ENCODE measurements at regions not wholly inside any gene's neighbourhood (a gene's known extent, or its start where the extent isn't known, plus 50 kb on each side); places are given as distances from the start of the nearest gene placed in this dataset.

DNA sequence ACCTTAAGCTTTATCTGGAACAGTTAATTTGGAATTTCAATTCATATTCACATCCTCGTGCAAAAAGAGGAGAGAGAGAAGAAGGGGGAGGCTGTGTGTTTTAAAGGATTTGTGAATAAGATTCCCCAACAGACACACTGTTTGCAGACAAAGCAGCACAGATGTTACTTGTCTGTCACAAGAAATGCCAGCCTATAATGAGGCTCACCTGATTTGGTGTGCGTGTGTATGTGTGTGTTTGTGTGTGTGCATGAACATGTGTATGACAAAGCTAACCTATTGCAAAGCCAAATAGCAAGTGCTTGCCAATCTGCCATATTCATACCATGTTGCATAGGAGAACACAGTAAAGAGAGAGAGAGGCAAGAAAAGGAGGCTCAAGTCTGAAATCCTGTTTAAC, 361.6 kb upstream of the NOVA1 start:
- no peak overlapping the region for H3K4me3 ChIP-seq (ENCODE audit: low read depth, low read length)
- no peak for DNase-seq (ENCODE audit: low read depth)
- no peak for TF ChIP-seq POLR2A (IDR thresholded peaks at IDR 0.05; ENCODE audit: extremely low read depth, insufficient read length)
- TF ChIP-seq, protein P1, sequence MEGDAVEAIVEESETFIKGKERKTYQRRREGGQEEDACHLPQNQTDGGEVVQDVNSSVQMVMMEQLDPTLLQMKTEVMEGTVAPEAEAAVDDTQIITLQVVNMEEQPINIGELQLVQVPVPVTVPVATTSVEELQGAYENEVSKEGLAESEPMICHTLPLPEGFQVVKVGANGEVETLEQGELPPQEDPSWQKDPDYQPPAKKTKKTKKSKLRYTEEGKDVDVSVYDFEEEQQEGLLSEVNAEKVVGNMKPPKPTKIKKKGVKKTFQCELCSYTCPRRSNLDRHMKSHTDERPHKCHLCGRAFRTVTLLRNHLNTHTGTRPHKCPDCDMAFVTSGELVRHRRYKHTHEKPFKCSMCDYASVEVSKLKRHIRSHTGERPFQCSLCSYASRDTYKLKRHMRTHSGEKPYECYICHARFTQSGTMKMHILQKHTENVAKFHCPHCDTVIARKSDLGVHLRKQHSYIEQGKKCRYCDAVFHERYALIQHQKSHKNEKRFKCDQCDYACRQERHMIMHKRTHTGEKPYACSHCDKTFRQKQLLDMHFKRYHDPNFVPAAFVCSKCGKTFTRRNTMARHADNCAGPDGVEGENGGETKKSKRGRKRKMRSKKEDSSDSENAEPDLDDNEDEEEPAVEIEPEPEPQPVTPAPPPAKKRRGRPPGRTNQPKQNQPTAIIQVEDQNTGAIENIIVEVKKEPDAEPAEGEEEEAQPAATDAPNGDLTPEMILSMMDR (IDR thresholded peaks at IDR 0.05; ENCODE audit: low read depth, low read length): no peak
- TF ChIP-seq MYC (IDR thresholded peaks at IDR 0.05; ENCODE audit: low read depth, low read length): no peak
- TF ChIP-seq MAX (IDR thresholded peaks at IDR 0.05; ENCODE audit: low read depth, low read length): no peak

GRCh38 chr14:26959972-26960660, 362.3 kb upstream of the NOVA1 start:
- DNase-seq (ENCODE audit: low read depth): no peak
- TF ChIP-seq, protein P1 (IDR thresholded peaks at IDR 0.05; ENCODE audit: low read depth, low read length): no peak
- no peak for TF ChIP-seq POLR2A (IDR thresholded peaks at IDR 0.05; ENCODE audit: extremely low read depth, insufficient read length)
- no peak for TF ChIP-seq MAX (IDR thresholded peaks at IDR 0.05; ENCODE audit: low read depth, low read length)
- no peak for TF ChIP-seq MYC (IDR thresholded peaks at IDR 0.05; ENCODE audit: low read depth, low read length)

DNA sequence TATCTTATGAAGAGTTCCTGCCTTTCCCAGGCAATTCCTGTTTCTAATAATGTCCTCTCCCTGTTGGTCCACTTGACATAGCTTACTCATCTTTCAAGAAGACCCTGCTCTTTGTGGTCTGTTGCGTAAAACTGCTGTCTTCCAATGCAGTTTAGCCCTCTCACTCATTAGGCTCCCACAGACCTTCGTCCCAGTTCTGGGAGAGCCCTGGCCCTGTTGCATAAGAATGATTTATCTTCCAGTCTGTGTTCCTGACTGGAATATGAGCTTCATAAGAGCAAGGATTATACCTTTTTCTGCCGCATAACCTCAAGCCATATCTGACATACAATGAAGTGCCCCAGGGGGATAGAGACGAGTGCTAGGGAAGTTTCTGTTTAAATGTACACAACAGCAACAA, 365.9 kb upstream of the NOVA1 start:
- no peak overlapping the region for H3K4me3 ChIP-seq (ENCODE audit: low read depth, low read length)
- TF ChIP-seq, protein P1 (IDR thresholded peaks at IDR 0.05; ENCODE audit: low read depth, low read length): no peak
- TF ChIP-seq MAX (IDR thresholded peaks at IDR 0.05; ENCODE audit: low read depth, low read length) (no peak), POLR2A (IDR thresholded peaks at IDR 0.05; ENCODE audit: extremely low read depth, insufficient read length) (no peak), MYC (IDR thresholded peaks at IDR 0.05; ENCODE audit: low read depth, low read length) (no peak)
- DNase-seq (ENCODE audit: low read depth): no peak

More at GRCh38 chr14:26959972-26960660, 362.3 kb upstream of the NOVA1 start:
- H3K4me3 ChIP-seq (ENCODE audit: low read depth, low read length): no peak overlapping the region

- no peak overlapping the region for H3K4me3 ChIP-seq (ENCODE audit: low read depth, low read length)
- DNase-seq (ENCODE audit: low read depth): no peak
- TF ChIP-seq MYC (IDR thresholded peaks at IDR 0.05; ENCODE audit: low read depth, low read length) (no peak), POLR2A (IDR thresholded peaks at IDR 0.05; ENCODE audit: extremely low read depth, insufficient read length) (no peak), MAX (IDR thresholded peaks at IDR 0.05; ENCODE audit: low read depth, low read length) (no peak)
- TF ChIP-seq, protein P1 (IDR thresholded peaks at IDR 0.05; ENCODE audit: low read depth, low read length): no peak
Measured at GRCh38 chr14:26965490-26965889, 367.7 kb upstream of the NOVA1 start.

DNA sequence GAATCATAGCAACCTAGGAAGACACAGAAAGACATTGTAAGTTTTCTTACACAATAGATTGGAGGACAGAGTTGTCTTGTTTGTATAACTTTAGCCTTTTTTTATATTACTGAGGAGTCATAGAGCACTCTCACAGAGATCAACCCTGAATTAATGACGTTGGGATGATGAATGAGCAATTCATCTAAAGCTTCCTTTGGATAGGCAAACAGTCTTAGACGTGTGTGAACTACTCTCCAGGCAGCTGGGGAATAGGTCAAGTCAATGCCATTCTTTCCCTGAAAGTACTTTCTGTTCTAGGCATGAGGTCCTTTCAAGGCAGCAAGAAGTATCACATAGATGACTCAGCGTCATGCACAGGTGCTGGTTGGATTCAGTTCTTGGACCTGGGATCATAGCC, 369.1 kb upstream of the NOVA1 start:
- TF ChIP-seq, protein P1 (IDR thresholded peaks at IDR 0.05; ENCODE audit: low read depth, low read length): no peak
- TF ChIP-seq POLR2A (IDR thresholded peaks at IDR 0.05; ENCODE audit: extremely low read depth, insufficient read length): no peak
- TF ChIP-seq MAX (IDR thresholded peaks at IDR 0.05; ENCODE audit: low read depth, low read length): no peak
- TF ChIP-seq MYC (IDR thresholded peaks at IDR 0.05; ENCODE audit: low read depth, low read length): no peak
- H3K4me3 ChIP-seq (ENCODE audit: low read depth, low read length): no peak overlapping the region
- no peak for DNase-seq (ENCODE audit: low read depth)
